Fibroblast of skin of right biceps (primary cell): ENCODE measurements at regions not wholly inside any gene's neighbourhood (a gene's known extent, or its start where the extent isn't known, plus 50 kb on each side); places are given as distances from the start of the nearest gene placed in this dataset.

Source experiments
- DNase-seq: peaks from one replicate; pipeline ENCODE4 v3.0.0-alpha.2; 2013

- no peak for DNase-seq
These were observed 168.8 kb upstream of the ST8SIA2 start for GRCh38 chr15:92224843-92225242.

DNA sequence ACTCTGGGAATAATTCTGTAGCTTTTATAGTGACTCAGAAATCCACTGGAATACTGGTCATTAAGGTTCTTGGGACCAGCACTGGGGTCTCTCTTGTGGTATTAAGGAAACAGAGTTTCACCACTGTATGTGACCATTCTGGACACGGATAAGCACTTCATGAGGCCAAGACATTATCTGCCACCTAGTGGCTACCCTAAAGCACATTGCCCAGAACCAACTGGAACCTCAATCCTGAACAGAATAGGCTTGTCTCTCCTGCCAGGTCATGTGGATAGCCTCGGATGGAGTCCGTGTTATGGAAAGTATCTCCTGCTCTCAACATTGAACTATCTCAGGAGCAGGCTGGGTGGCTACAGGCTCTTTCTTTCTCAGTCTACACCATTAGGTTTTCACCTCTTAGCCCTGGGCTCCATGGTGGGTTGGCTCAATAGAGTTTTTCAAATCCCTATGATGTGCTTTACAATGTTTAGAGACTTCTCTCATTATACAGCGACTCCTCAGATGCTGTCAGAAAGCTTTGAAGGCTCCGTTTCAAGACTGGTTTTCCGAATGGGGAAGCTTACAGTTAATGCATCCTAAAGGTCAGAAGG is 167.6 kb upstream of the ST8SIA2 start:
- peak; percentile 2 for DNase-seq

- no peak for DNase-seq
These were observed 164.9 kb upstream of the ST8SIA2 start for GRCh38 chr15:92228830-92229229.

GRCh38 chr15:92231461-92231860 is 162.2 kb upstream of the ST8SIA2 start:
- no peak for DNase-seq

GRCh38 chr15:92232317-92232716 is 161.4 kb upstream of the ST8SIA2 start:
- DNase-seq: no peak

GRCh38 chr15:92232876-92233275 is 160.8 kb upstream of the ST8SIA2 start:
- DNase-seq: no peak

DNA sequence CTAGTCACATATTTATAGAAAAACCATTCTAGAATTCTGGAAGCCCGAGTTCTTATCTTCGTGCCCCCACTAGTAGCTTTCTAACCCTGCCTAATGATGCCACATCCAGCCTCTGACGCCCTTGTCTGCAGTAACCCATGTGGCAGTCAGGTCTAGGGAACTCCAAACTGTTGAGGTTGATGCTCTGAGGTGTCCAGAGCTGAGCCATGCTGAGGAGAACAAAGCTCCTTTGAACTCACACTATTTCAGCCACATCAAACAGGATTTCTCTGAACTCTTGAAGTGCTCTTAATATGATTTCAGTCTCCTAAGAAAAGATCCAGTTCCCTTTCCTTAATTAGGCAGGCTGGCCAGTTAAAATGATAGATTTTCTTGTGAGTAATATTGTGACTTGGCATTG is 150.5 kb upstream of the ST8SIA2 start:
- DNase-seq: no peak

- no peak for DNase-seq
These were observed 149.0 kb upstream of the ST8SIA2 start for GRCh38 chr15:92244703-92245102.

- no peak for DNase-seq
These were observed 145.9 kb upstream of the ST8SIA2 start for GRCh38 chr15:92247649-92248242.

DNA sequence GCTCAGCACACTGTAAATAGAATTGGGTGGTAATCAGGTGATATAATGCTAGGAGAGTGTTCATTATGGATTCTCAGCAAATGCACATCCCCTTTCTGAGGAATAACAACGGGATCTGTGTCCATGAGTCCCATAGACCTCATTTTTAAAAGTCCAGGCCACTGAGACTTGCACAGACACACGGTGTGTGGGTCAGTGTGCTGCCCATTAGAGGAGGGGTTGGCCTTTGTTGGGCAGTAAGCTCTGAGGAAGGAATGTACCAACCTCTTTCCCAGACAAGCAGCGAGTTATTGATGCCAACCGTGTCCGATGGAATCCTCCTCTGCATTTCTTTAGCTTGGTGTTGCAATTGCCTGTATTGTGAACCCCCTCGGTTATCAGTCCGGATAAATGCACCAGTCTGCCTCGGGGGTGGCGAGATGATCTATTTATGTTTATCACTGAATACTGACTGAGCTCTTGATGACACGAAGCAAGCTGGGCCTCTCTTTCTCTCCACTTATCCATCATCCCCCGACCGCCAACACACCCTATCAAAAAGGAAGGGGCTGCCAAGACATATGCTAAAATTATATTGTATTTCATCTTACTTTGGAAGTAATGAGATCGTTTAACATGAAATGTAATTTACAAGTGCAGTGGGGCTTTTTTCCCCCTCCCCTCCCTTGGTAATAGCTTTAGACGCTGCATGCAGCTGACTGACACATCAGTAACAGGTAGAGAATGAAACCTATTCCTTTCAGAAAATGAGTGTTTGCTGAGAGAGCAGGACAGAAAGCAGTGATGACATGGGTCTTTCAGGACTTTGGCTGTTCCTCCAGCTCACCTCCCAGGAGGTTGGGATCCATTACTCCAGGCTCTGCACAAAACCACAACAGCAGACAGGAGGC is 126.6 kb upstream of the ST8SIA2 start:
- no peak for DNase-seq

DNA sequence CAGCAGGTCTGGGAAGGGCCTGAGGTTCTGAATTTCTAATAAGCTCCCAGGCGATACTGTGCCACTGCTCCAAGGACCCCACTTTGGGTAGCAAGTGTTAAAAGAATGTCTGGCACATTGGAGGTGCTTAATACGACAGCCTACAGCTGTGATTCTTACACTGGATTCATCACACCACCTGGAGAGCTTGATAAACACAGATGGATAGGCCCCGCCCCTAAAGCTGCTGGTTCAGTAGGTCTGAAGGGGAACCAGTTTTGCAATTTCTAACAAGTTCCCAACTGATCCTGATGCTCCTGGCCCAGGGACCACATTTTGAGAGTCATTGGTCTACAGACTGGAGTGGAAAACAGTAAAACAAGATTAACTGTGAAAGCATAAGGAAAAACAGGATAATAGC is 124.8 kb upstream of the ST8SIA2 start:
- DNase-seq: no peak

DNA sequence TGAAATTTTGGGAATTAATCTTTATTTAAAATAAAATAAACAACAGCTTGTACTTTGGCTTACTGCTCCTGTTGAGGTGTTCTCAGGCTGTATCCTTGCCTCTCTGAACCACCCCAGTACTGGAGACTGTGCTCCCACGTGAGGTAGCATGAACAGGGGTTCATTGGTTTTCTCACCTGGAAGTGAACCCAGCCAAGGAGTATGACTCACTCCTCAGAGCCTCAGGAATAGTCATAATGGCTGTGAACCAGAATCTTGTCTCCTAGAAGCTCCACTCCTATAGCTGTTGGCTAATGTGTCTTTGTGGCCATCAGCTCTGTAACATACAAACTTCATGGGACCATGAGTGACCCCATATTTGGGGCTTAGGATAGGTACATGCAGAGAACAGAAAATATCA is 122.5 kb upstream of the ST8SIA2 start:
- no peak for DNase-seq

DNA sequence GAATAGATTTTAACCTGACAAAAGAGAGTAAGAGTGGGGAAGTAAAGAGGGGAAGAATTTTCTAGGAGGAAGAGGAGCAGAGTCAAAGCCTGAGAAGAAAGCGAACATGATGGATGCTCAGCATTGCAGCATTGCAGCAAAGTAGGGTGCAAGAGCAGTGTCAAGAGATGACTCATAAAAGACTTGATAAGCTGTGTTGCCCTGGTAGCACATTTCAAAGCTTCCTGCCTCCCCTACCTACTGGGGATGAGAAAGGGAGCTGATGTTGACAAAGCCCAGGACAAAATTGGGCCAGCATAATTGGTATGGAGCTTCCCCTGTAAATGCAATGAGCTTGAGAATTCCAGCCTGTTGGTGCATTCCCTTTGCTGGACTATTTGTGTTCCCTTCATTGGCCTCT is 121.6 kb upstream of the ST8SIA2 start:
- no peak for DNase-seq

- no peak for DNase-seq
These were observed 120.4 kb upstream of the ST8SIA2 start for GRCh38 chr15:92273286-92273685.

DNA sequence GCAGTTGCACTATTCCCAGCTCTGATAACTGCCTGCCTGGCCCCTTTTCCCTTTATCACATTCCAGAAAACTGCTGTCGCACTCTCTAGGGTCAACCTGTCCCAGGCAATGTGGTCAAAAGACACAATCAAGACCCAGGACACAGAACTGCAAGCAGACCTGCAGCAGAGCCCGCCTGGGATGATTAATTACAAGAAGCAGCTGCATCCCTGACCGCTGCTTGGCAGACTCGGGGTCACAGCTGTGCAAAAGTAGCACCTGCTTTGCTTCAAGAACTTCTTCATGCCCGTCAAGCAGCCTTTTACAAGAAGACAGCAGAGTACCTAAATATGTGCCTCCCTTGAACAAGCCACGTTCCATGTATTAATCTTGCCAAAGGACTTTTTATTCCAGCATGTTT is 120.0 kb upstream of the ST8SIA2 start:
- no peak for DNase-seq

DNA sequence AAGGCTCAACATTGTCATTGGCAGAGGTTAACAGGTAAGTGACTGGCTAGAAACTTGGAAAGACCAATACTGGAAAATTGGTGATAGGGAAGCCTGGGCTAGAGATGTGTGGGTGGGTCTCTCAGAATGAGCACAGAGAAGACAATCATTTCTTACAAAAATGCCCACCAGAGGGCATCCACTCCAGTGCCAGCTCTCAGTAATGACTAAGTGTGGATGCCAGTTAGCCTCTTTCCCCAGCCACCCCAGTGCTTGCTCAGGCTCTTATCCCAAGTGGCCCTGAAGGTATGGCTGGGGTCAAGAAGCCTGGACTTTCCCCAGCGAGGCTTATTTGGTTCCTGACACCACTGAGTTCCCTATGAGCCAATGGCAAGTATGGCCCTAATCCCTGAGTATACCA is 115.9 kb upstream of the ST8SIA2 start:
- DNase-seq: peak; percentile 21

DNA sequence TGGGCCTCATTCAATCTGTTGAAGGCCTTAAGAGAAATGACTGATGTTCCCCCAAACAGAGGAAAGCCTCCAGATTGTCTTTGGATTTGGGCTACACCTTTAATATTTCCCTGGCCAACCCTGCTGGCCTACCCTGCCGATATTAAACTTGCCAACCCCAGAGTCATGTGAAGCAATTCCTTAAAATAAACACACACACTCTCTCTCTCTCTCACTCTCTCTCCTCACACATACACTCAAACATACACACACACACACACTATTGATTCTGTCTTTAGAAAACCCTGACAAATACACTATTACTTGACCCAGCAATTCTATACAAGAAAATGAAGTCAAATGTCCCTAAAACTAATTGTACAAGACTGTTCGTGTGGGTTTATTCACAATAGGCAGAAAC is 109.9 kb upstream of the ST8SIA2 start:
- DNase-seq: no peak

- DNase-seq: no peak
These were observed 104.9 kb upstream of the ST8SIA2 start for GRCh38 chr15:92288755-92289154.

- DNase-seq: no peak
These were observed 103.9 kb upstream of the ST8SIA2 start for GRCh38 chr15:92289733-92290132.

DNA sequence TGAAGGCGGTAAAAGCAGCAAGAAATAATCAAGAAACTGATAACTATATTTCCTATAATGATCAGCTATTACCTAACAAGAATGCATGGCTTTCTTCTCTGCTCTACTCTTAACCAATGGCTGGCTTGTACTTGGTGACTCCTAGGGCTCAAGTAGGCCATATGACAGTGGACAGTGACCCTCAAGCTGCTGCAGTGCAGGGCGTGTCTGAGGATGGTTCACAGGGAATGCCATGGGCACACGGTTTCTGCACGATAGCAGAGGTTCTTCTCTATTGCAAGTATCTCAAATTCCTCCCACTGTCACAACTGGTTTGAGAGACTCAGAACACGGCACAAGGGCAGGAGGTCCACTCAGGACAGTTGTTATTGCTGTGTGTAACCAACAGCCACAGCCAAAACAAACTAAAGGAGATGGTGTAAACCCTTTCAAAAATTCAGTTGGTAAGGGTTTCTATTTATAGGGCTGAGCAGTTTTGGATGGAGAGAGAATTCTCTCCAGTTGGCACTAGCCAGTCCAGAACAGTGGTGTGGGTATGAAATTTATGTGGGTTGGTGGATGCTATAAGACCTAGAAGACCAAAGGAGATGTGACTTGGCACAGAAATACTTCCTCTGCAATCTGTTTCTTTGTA is 103.2 kb upstream of the ST8SIA2 start:
- DNase-seq: no peak

GRCh38 chr15:92291900-92292299 is 101.8 kb upstream of the ST8SIA2 start:
- DNase-seq: no peak

DNA sequence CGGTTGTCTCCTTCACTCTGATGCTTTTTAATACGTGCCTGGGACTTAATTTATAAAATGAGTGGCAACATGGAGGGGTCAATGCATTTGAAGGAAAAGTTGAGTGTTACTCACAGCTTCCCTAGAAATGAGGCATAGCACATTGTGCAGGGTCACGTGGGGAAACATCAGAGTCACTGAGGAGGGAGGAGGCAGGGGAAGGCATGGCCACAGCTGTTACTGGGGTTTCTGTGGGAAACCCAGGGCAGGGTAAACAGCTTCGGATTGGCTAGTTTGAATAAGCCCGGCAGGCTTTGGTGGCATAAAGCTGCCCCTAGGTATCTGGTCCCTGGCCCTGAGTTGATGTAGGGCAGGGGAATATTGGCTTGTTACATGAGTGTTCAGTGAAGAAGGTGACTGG is 98.9 kb upstream of the ST8SIA2 start:
- DNase-seq: no peak

DNA sequence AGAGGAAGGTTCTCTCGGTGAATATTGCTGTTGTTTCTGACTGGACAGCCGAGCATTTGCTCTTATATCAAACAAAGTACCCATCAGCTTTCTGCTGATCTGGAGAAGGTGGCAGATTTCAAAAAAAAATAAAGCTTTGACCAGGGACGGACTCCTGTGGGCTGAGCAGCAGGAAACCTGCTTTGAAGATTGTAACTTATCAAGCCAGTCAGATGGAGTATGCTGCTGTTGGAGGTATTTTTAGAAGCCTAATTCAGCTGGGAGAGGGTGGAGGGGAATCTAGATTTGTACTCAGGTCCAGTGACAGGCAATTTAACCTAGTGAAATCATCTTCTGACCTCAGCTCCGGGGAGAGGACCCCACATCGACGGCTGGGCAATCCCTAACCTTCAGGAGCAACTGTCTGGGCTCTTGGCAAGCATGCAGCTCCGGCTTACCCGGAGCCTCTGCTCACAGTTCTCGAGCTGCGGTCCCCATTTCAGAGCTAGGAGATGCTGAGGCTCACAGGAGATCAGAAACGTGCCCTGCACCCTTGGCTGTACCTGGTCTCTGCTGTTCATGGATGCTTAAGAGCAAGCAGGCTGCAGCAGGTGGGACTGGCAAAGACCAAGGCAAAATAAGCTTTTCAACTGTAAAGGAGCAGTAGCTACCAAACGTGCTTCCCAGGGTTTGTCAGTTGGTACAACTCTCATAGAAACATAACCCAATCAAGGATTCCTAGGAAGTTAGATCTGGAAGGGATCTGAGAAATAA is 89.3 kb upstream of the ST8SIA2 start:
- no peak for DNase-seq
